Choroid plexus epithelial cell (primary cell): ENCODE measurements at regions not wholly inside any gene's neighbourhood (a gene's known extent, or its start where the extent isn't known, plus 50 kb on each side); places are given as distances from the start of the nearest gene placed in this dataset.

Source experiments
- DNase-seq: peaks from one replicate; pipeline ENCODE4 v3.0.0-alpha.2; 2010; ENCODE audit warnings: low read depth
- H3K4me3 ChIP-seq: 2 replicates; pipeline ENCODE4 v1.5.1; 2011; ENCODE audit warnings: low read depth, mild to moderate bottlenecking, control low read depth, low read length, moderate library complexity
- TF ChIP-seq, protein P1 (sequence below): conservative IDR thresholded peaks from 2 replicates; pipeline ENCODE4 v1.5.1; 2011; ENCODE audit warnings: low read depth, mild to moderate bottlenecking, control low read depth, inconsistent platforms, low read length, moderate library complexity

DNA sequence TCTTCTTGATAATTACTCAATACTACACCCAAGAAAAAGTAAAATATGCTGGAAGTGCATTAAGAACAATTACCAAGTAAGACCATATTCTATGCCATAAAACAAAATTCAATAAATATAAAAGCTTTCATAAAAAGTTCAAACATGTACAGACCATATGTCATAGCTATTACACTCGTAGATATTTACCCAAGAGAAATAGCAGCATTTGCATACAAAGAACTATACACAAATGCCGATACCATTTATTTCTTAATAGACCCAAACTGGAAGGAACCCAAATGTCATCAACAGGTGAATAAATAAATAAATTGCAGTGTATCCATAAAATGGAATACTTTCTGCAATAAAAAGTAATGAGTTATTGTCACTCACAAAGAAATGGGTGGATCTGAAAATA is 78.3 kb upstream of the SLC16A7 start:
- TF ChIP-seq, protein P1, sequence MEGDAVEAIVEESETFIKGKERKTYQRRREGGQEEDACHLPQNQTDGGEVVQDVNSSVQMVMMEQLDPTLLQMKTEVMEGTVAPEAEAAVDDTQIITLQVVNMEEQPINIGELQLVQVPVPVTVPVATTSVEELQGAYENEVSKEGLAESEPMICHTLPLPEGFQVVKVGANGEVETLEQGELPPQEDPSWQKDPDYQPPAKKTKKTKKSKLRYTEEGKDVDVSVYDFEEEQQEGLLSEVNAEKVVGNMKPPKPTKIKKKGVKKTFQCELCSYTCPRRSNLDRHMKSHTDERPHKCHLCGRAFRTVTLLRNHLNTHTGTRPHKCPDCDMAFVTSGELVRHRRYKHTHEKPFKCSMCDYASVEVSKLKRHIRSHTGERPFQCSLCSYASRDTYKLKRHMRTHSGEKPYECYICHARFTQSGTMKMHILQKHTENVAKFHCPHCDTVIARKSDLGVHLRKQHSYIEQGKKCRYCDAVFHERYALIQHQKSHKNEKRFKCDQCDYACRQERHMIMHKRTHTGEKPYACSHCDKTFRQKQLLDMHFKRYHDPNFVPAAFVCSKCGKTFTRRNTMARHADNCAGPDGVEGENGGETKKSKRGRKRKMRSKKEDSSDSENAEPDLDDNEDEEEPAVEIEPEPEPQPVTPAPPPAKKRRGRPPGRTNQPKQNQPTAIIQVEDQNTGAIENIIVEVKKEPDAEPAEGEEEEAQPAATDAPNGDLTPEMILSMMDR, result no peak
- DNase-seq, result no peak
- no peak overlapping the region for H3K4me3 ChIP-seq

DNA sequence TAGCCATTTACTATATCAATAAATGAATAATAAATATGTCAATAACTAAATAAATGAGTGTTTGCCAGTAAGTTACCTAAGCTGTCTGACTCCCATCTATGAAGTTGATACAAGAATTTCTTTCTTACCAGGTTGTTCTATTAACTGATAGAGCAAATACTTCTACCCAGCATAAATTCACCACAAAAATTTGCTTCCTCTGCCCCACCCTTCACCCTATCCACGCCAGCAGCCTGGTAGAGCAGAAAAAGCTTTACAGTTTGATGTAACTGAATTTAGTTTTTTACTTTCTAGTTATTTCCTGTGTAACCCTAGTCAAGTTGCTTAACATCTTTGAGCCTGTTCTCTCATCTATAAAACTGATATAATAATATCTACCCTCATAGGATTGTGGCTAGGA is 94.9 kb upstream of the SLC16A7 start:
- TF ChIP-seq, protein P1, result no peak
- DNase-seq, result no peak
- no peak overlapping the region for H3K4me3 ChIP-seq

DNA sequence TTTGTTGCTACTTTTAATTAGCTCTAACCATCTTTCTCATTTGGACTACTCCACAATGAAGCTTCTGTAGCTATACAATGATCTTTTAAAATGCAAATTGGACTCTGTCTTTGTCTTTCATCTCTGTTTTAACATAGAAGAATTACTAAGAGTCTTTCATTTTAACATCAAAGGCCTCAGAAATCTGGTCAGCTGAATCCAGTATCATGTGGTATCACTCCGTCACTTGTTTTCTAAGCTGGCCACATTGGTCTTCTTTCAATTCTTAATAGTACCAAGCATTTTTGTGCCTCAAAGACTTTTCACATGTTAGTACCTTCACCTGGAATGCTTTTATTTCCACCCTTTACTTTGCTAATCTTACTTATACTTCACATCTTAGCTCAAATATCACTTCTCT is 95.5 kb upstream of the SLC16A7 start:
- no peak for DNase-seq
- no peak overlapping the region for H3K4me3 ChIP-seq
- TF ChIP-seq, protein P1, result no peak

DNA sequence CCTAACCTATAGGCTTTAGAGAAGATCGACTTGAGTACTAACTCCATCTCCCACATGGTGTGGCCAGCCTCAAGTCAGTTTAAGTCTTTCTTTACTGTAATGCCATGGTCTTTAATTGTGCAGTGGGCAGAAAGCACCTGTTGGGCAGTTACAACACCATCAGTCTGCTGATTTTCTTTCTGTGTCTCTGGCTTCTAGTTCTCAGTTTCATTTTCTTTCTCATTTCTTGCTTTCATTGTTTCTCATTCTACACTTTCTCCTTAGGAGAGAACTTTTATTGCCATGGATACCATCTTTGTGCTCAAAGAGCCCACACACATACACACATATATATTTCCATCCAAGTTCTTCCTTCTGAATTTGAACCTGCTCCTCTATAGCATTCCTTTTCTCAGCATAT is 96.1 kb upstream of the SLC16A7 start:
- DNase-seq, result no peak
- H3K4me3 ChIP-seq, result no peak overlapping the region
- TF ChIP-seq, protein P1, result no peak

DNA sequence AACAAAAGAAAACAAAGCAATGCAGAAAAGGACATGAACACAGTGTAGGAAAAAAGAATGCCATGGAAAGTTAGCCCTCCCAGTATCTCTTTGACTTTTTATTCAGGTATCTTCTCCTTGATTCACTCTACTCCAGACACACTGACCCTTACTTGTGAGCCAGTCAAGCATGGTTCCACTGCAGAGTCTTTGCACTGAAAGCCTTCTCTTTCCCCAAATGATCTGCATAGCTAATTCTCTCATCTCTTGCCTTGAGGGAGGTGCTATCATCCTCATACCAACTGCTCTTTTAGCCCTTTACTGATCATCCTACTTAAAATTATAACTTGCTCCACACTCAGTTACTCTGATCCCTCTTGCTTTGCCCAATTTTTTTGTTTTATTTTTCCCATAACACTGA is 101.2 kb upstream of the SLC16A7 start:
- TF ChIP-seq, protein P1, result no peak
- no peak for DNase-seq
- H3K4me3 ChIP-seq, result no peak overlapping the region

DNA sequence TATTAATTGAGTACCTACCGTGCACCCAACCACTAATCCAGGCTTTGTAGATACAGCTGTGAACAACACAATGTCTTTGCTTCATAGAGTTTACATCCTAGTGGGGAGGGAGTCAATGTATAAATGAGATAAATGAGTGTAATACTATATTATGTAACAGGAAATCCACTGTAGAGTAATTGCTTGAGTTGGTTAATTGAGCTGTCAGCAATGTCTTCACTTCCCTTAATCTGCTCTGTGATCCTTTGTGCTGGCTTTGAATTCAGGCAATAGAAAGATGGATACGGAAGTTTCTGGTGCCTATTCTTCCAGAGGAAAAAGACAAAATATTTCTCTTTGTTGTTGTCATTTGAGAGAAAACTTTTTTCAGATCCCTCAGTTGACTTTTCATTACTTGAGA is 104.0 kb upstream of the SLC16A7 start:
- DNase-seq, result no peak
- H3K4me3 ChIP-seq, result no peak overlapping the region
- TF ChIP-seq, protein P1, result no peak

DNA sequence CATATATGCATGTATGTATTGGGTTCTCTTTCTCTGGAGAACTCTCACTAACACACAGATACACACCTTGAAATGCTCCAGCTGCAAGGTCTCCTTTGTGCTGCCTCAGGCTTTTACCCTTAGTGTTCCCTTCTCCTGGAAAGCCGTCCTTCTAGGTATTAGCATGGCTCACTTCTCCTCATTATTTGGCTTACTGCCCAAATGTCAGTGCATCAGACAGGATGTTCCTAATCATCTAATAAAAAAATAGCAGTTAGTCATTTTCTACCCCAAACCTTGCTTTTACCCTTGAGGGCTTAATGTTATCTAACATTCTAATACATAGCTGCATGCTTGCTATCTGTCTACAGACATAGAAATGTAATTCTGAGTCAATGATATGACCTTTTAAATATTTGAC is 109.0 kb upstream of the SLC16A7 start:
- no peak overlapping the region for H3K4me3 ChIP-seq
- DNase-seq, result no peak
- TF ChIP-seq, protein P1, result no peak
